Right cardiac atrium (tissue), 5 donors: ENCODE measurements at regions not wholly inside any gene's neighbourhood (a gene's known extent, or its start where the extent isn't known, plus 50 kb on each side); places are given as distances from the start of the nearest gene placed in this dataset.
A peak's percentile ranks its signal among the peaks of the same experiment; 100 is the strongest.

Experiments
- ATAC-seq, 2 donors: fragments of 200-7000 bp; cut with Tn5 transposase; one replicate each; pipeline versions ENCODE4 v1.8.0 to v1.9.1; 2020; ENCODE audit warnings: moderate library complexity in 2 of 2, mild to moderate bottlenecking in 1 of 2
- DNase-seq, 3 donors: peaks; one replicate each; pipeline ENCODE4 v3.0.0-alpha.2; 2020
- H3K27ac ChIP-seq: one replicate; pipeline ENCODE4 v1.5.1; 2013; ENCODE audit warnings: mild to moderate bottlenecking, low read length, control low read depth, moderate library complexity
- H3K27me3 ChIP-seq: one replicate; pipeline ENCODE4 v1.6.1; 2013; ENCODE audit not compliant: control insufficient read depth, insufficient read depth
- H3K4me1 ChIP-seq: one replicate; pipeline ENCODE4 v1.6.1; 2013; ENCODE audit warnings: low read length; ENCODE audit not compliant: control insufficient read depth, insufficient read depth
- H3K4me3 ChIP-seq: one replicate; pipeline ENCODE4 v1.5.1; 2013; ENCODE audit warnings: low read length, control low read depth
- H3K9me3 ChIP-seq: one replicate; pipeline ENCODE4 v1.6.1; 2013; ENCODE audit warnings: low read length; ENCODE audit not compliant: control insufficient read depth
- WGBS: extraction: QIAGEN DNeasy Blood & Tissue Kit; methylation state at CpG from one replicate; pipeline ENCODE4 v1.1.7; 2013; 5-methylcytosine and 5-hydroxymethylcytosine counted together
- intact Hi-C, 4 donors: fragments of 100-400 bp; cut with DNase I; formaldehyde crosslinking; loops; one replicate each; pipeline versions ENCODE4 v1.11.0 to v1.14.0; 2022 to 2023
- microRNA-seq, 2 donors: library from miRNA; unstranded; fragments of <30 nt; microRNA quantifications; one replicate each; pipeline ENCODE4 v1.2.0, GENCODE V29; 2020 to 2021
- donor health status: healthy with polysubstance abuse.
- donor health status: DM: no; HTN: yes; CAD: no.
- donor health status: DM: no; HTN: no; CAD: no.
- donor health status: DM: no; HTN: yes; CAD: no; lungs with severe emphysema.
- donor health status: DM: yes; HTN: yes; CAD: no.

DNA sequence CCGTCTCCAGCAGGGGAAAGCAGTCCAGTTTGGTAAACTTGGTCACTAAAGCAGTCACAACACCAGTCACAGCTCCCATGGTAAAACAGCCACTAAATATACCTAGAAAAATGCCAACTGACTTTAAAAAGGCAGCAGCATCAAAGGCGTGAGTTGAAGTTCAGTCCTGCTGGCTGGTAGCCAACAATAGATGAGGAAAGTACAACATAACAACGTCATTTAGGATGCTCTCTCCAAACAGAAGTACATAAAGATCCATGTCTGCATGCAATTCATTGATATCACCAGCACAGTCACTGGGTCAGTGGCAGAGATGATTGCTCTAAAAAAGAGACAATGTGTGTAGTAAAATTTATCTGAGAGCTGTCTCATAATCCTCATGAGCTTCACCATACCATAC lies 59.3 kb upstream of the TMPO start:
- ATAC-seq (no peak), DNase-seq (no peak)
- H3K27me3 ChIP-seq, result no peaks in the 10 kb centered on the region
- no peaks in the 10 kb centered on the region for H3K9me3 ChIP-seq
- WGBS, result 67% methylated on average over 3 of the region's 3 CpGs
- no peaks in the 10 kb centered on the region for H3K4me1 ChIP-seq
- intact Hi-C loops, result no loop called here
- no peak overlapping the region for H3K4me3 ChIP-seq
- H3K27ac ChIP-seq, result no peak overlapping the region

GRCh38 chr12:98456576-98457573 lies 58.5 kb upstream of the TMPO start:
- intact Hi-C loops, result no loop called here
- H3K4me1 ChIP-seq, result no peaks in the 10 kb centered on the region
- peak overlapping the region; percentile 47 for H3K4me3 ChIP-seq
- H3K27ac ChIP-seq, result peak overlapping the region; percentile 30
- ATAC-seq (peak; percentile 97 to 99), DNase-seq (peak; percentile 59 to 87 (median 86))
- 16% methylated on average over 50 of the region's 50 CpGs for WGBS
- no peaks in the 10 kb centered on the region for H3K9me3 ChIP-seq
- no peaks in the 10 kb centered on the region for H3K27me3 ChIP-seq

GRCh38 chr12:98464190-98464589 lies 51.2 kb upstream of the TMPO start:
- Histone ChIP-seq H3K27me3 (no peaks in the 10 kb centered on the region), H3K9me3 (no peaks in the 10 kb centered on the region), H3K4me1 (no peaks in the 10 kb centered on the region), H3K27ac (no peak overlapping the region), H3K4me3 (no peak overlapping the region)
- DNase-seq (no peak), ATAC-seq (peak in 1 of 2 donors; percentile 21)
- intact Hi-C loops, result no loop called here
- 30% methylated on average over 1 of the region's 1 CpG for WGBS

- Histone ChIP-seq H3K27ac (no peak overlapping the region), H3K27me3 (no peaks in the 10 kb centered on the region), H3K4me1 (no peaks in the 10 kb centered on the region), H3K9me3 (no peaks in the 10 kb centered on the region), H3K4me3 (no peak overlapping the region)
- intact Hi-C loops, result no loop called here
- 92% methylated on average over 1 of the region's 1 CpG for WGBS
- DNase-seq (no peak), ATAC-seq (no peak)
Observed at GRCh38 chr12:98465505-98465904, 49.9 kb upstream of the TMPO start.

Small RNA genes lying in the stretch of these regions (microRNA-seq; reads per million reads assigned to microRNA genes)
- gene MIR4303 (0 reads per million in 2 donors), gene MIR4495 (0 reads per million in 2 donors)
